Transverse colon (tissue), 3 donors: ENCODE measurements at regions not wholly inside any gene's neighbourhood (a gene's known extent, or its start where the extent isn't known, plus 50 kb on each side); places are given as distances from the start of the nearest gene placed in this dataset.

Experiments
- CTCF ChIP-seq, 5 experiments: fragments of 200-600 bp in 3 of 5; fragments of 450-650 bp in 2 of 5; sonication (generic) in 3 of 5; IDR thresholded peaks; 1 replicate in 2 of 5; 2 replicates in 3 of 5; pipeline ENCODE4 v1.5.1; 2016 to 2017; ENCODE audit warnings: antibody characterized with exemption in 5 of 5, inconsistent platforms in 3 of 5, mild to moderate bottlenecking in 2 of 5, moderate library complexity in 1 of 5
- POLR2A ChIP-seq: fragments of 450-650 bp; IDR thresholded peaks from one replicate; pipeline ENCODE4 v1.6.1; 2016; ENCODE audit warnings: antibody characterized with exemption, mild to moderate bottlenecking, moderate library complexity

GRCh38 chr4:3845744-3846429, 79.7 kb downstream of the ADRA2C start:
- no peak for TF ChIP-seq POLR2A
- no peak for TF ChIP-seq CTCF (IDR thresholded peaks at IDR 0.05)
